ENCODE measurements at regions not wholly inside any gene's neighbourhood (a gene's known extent, or its start where the extent isn't known, plus 50 kb on each side); places are given as distances from the start of the nearest gene placed in this dataset.

DNA sequence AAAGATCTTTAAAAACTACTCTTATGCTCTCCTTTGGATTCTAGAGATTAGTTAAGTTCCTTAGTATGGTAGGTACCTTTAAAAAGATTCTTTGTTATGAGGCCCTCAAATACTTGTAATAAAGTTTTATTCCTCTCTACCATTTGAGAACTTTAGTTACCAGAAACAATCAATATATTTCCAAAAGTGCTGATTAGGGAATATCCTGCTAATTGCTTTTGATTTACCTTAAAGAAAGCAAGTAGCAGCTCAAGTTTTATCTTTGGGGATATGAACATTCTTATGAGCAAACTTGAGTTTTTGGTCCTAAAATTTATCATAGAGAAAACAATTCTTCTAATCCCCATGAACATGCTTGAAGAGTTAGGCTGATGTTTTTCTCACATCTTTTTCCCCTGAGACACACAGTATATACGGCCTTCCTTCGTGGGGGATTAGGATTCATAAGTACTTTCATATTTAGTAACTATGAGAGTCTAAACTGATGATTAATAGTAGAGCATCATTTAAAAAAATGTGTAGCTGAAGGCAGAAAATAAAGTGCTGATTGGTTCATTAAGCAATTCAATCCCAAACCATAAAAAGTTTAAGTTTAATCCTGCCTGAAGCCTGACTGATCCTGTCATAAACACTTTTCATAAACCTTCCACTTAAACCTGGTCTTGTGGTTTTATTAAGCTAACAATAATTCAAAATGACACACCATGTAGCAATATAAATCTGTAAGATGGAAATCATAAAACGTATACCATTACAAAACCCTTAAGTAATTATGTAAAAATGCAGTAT lies 380.5 kb upstream of the FBXO33 start:
- Mint-ChIP-seq H3K9me3 (peaks cover 0 to 3% (median 0%) of the 10 kb centered on the region in 7 donors), H3K27ac (no peak overlapping the region), H3K4me1 (no peaks in the 10 kb centered on the region), H3K4me3 (no peak overlapping the region), H3K36me3 (no peaks in the 10 kb centered on the region), H3K27me3 (ENCODE audit: low read depth in 3 of 3) (no peaks in the 10 kb centered on the region)
- no peak overlapping the region for H3K27ac ChIP-seq (ENCODE audit: low read depth in 1 of 2, low read length in 2 of 2)
- intact Hi-C loops (cut with micrococcal nuclease), result no loop called here
- TF ChIP-seq, protein P1, sequence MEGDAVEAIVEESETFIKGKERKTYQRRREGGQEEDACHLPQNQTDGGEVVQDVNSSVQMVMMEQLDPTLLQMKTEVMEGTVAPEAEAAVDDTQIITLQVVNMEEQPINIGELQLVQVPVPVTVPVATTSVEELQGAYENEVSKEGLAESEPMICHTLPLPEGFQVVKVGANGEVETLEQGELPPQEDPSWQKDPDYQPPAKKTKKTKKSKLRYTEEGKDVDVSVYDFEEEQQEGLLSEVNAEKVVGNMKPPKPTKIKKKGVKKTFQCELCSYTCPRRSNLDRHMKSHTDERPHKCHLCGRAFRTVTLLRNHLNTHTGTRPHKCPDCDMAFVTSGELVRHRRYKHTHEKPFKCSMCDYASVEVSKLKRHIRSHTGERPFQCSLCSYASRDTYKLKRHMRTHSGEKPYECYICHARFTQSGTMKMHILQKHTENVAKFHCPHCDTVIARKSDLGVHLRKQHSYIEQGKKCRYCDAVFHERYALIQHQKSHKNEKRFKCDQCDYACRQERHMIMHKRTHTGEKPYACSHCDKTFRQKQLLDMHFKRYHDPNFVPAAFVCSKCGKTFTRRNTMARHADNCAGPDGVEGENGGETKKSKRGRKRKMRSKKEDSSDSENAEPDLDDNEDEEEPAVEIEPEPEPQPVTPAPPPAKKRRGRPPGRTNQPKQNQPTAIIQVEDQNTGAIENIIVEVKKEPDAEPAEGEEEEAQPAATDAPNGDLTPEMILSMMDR (IDR thresholded peaks at IDR 0.05), result no peak
- H3K4me2 ChIP-seq (replicated peaks; ENCODE audit: extremely low read depth, low read length, poor library complexity, severe bottlenecking), result no peak overlapping the region
- no peaks in the 10 kb centered on the region for H3K79me2 ChIP-seq (ENCODE audit: insufficient read depth, low read length)
- no peak overlapping the region for H3K9ac ChIP-seq (ENCODE audit: insufficient read depth, low read length, poor library complexity, severe bottlenecking)
- H3K4me1 ChIP-seq (ENCODE audit: control insufficient read depth in 1 of 2, insufficient read depth in 2 of 2, low read length in 2 of 2), result no peaks in the 10 kb centered on the region
- no CpG with 5 or more reads among the region's 3 CpGs for WGBS (ENCODE audit: insufficient coverage)
- H4K20me1 ChIP-seq (ENCODE audit: insufficient read depth, low read length), result no peaks in the 10 kb centered on the region
- H3K27me3 ChIP-seq (ENCODE audit: control insufficient read depth in 2 of 2, insufficient read depth in 2 of 2, low read length in 2 of 2), result no peaks in the 10 kb centered on the region
- no peak overlapping the region for H2AFZ ChIP-seq (ENCODE audit: insufficient read depth, low read depth, low read length, poor library complexity, severe bottlenecking)
- DNase-seq, result no peak
- H3K36me3 ChIP-seq (replicated peaks in 1 of 2; ENCODE audit: control insufficient read depth in 1 of 2, insufficient read depth in 2 of 2, low read length in 2 of 2), result no peaks in the 10 kb centered on the region
- H3K9me3 ChIP-seq (replicated peaks in 1 of 2; ENCODE audit: control insufficient read depth in 1 of 2, insufficient read depth in 1 of 2, low read length in 2 of 2), result no peaks in the 10 kb centered on the region
- no peak overlapping the region for H3K4me3 ChIP-seq (replicated peaks in 1 of 3; ENCODE audit: low read depth in 2 of 3, low read length in 3 of 3)

DNA sequence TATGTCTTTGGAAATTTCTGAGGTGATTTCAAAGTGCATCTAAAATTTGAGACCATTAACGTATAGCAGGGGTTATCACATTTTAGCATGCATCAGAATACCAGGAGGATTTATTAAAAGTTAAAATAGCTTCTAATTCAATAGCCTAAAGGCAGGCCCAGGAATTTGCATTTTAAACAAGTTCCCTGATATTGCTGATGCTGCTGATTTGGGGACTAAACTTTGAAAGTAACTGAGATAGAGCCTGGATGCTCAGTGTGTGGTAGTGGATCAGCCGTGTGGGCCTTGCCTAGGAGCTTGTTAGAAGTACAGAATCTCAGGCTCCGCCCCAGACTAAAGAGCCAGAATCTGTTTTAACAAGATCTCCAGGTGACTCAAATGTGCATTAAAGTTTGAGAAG lies 375.0 kb upstream of the FBXO33 start:
- H4K20me1 ChIP-seq (ENCODE audit: insufficient read depth, low read length), result no peaks in the 10 kb centered on the region
- intact Hi-C loops (cut with micrococcal nuclease), result no loop called here
- H3K4me1 ChIP-seq (ENCODE audit: control insufficient read depth in 1 of 2, insufficient read depth in 2 of 2, low read length in 2 of 2), result no peaks in the 10 kb centered on the region
- no peak overlapping the region for H3K4me3 ChIP-seq (replicated peaks in 1 of 3; ENCODE audit: low read depth in 2 of 3, low read length in 3 of 3)
- TF ChIP-seq, protein P1 (IDR thresholded peaks at IDR 0.05), result no peak
- H3K27me3 Mint-ChIP-seq (ENCODE audit: low read depth in 3 of 3), result no peaks in the 10 kb centered on the region
- H3K4me3 Mint-ChIP-seq, result no peak overlapping the region
- no peaks in the 10 kb centered on the region for H3K27me3 ChIP-seq (ENCODE audit: control insufficient read depth in 2 of 2, insufficient read depth in 2 of 2, low read length in 2 of 2)
- H3K27ac Mint-ChIP-seq, result no peak overlapping the region
- no peaks in the 10 kb centered on the region for H3K36me3 ChIP-seq (replicated peaks in 1 of 2; ENCODE audit: control insufficient read depth in 1 of 2, insufficient read depth in 2 of 2, low read length in 2 of 2)
- no peaks in the 10 kb centered on the region for H3K4me1 Mint-ChIP-seq
- no peak overlapping the region for H3K9ac ChIP-seq (ENCODE audit: insufficient read depth, low read length, poor library complexity, severe bottlenecking)
- 89% methylated on average over 2 of the region's 3 CpGs for WGBS (ENCODE audit: insufficient coverage)
- H3K9me3 ChIP-seq (replicated peaks in 1 of 2; ENCODE audit: control insufficient read depth in 1 of 2, insufficient read depth in 1 of 2, low read length in 2 of 2), result no peaks in the 10 kb centered on the region
- no peak overlapping the region for H3K27ac ChIP-seq (ENCODE audit: low read depth in 1 of 2, low read length in 2 of 2)
- H3K4me2 ChIP-seq (replicated peaks; ENCODE audit: extremely low read depth, low read length, poor library complexity, severe bottlenecking), result no peak overlapping the region
- H2AFZ ChIP-seq (ENCODE audit: insufficient read depth, low read depth, low read length, poor library complexity, severe bottlenecking), result no peak overlapping the region
- DNase-seq, result no peak
- no peaks in the 10 kb centered on the region for H3K36me3 Mint-ChIP-seq
- H3K9me3 Mint-ChIP-seq, result peaks cover 0 to 3% (median 0%) of the 10 kb centered on the region in 7 donors
- H3K79me2 ChIP-seq (ENCODE audit: insufficient read depth, low read length), result no peaks in the 10 kb centered on the region
